ENCODE measurements at regions not wholly inside any gene's neighbourhood (a gene's known extent, or its start where the extent isn't known, plus 50 kb on each side); places are given as distances from the start of the nearest gene placed in this dataset.

DNA sequence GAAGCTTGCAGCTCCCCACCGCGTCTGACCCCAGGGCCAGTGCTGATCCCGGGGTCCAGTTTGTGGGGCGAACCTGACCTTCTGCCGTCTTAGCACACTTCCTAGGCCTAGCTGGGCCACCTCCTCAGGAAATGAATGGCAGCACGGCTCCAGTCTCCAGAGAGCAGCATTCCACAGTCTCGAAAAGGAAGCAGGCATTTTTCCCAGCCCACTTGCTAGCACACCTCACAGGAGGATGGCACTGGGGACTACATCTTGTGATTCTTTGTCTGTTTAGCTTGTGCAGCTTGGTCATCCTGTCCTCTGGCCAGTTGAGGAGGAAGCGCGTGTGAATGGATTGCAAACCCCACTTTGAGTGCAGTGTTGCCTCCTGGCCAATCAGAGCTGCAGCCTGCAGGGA lies 308.0 kb upstream of the IRX2 start:
- peak in 1 of 2 donors; percentile 54 for DNase-seq (ENCODE audit: low spot score in 2 of 2)
- no peak for TF ChIP-seq POLR2A (IDR thresholded peaks at IDR 0.05)
- no peak for TF ChIP-seq CTCF (IDR thresholded peaks at IDR 0.05)
- no peak overlapping the region for H3K4me3 ChIP-seq (ENCODE audit: low read depth, poor library complexity, severe bottlenecking)
- intact Hi-C loops (cut with DNase I; ENCODE audit: low total_unique reads), result no loop called here
- 69 to 71% methylated on average over 9 of the region's 9 CpGs for WGBS, 2 donors

GRCh38 chr5:3058942-3059341 lies 307.5 kb upstream of the IRX2 start:
- H3K4me3 ChIP-seq (ENCODE audit: low read depth, poor library complexity, severe bottlenecking), result no peak overlapping the region
- TF ChIP-seq POLR2A (IDR thresholded peaks at IDR 0.05), result no peak
- TF ChIP-seq CTCF (IDR thresholded peaks at IDR 0.05), result no peak
- 74 to 80% methylated on average over 17 of the region's 17 CpGs for WGBS, 2 donors
- DNase-seq (ENCODE audit: low spot score in 2 of 2), result no peak
- intact Hi-C loops (cut with DNase I; ENCODE audit: low total_unique reads), result no loop called here

- 26 to 29% methylated on average over 10 of the region's 10 CpGs for WGBS, 2 donors
- intact Hi-C loops (cut with DNase I; ENCODE audit: low total_unique reads), result no loop called here
- DNase-seq (ENCODE audit: low spot score in 2 of 2), result peak in 1 of 2 donors; percentile 40
Measured at GRCh38 chr5:3056866-3057265, 305.4 kb upstream of the IRX2 start.

GRCh38 chr5:3051400-3051799 lies 299.9 kb upstream of the IRX2 start:
- TF ChIP-seq POLR2A (IDR thresholded peaks at IDR 0.05) (no peak), CTCF (IDR thresholded peaks at IDR 0.05) (no peak)
- intact Hi-C loops (cut with DNase I; ENCODE audit: low total_unique reads), result no loop called here
- WGBS, 2 donors, result 85 to 93% methylated on average over 15 to 16 of the region's 16 CpGs
- peak in 1 of 2 donors; percentile 57 for DNase-seq (ENCODE audit: low spot score in 2 of 2)
- no peak overlapping the region for H3K4me3 ChIP-seq (ENCODE audit: low read depth, poor library complexity, severe bottlenecking)

More at GRCh38 chr5:3056866-3057265, 305.4 kb upstream of the IRX2 start:
- no peak for TF ChIP-seq CTCF (IDR thresholded peaks at IDR 0.05)
- TF ChIP-seq POLR2A (IDR thresholded peaks at IDR 0.05), result no peak
- H3K4me3 ChIP-seq (ENCODE audit: low read depth, poor library complexity, severe bottlenecking), result no peak overlapping the region

GRCh38 chr5:3050863-3051262 lies 299.4 kb upstream of the IRX2 start:
- DNase-seq (ENCODE audit: low spot score in 2 of 2), result peak in 1 of 2 donors; percentile 72
- TF ChIP-seq CTCF (IDR thresholded peaks at IDR 0.05) (no peak), POLR2A (IDR thresholded peaks at IDR 0.05) (no peak)
- intact Hi-C loops (cut with DNase I; ENCODE audit: low total_unique reads), result no loop called here
- 81 to 86% methylated on average over 7 to 13 of the region's 13 CpGs for WGBS, 2 donors
- H3K4me3 ChIP-seq (ENCODE audit: low read depth, poor library complexity, severe bottlenecking), result no peak overlapping the region

GRCh38 chr5:3049261-3049660 lies 297.8 kb upstream of the IRX2 start:
- H3K4me3 ChIP-seq (ENCODE audit: low read depth, poor library complexity, severe bottlenecking), result no peak overlapping the region
- intact Hi-C loops (cut with DNase I; ENCODE audit: low total_unique reads), result no loop called here
- DNase-seq (ENCODE audit: low spot score in 2 of 2), result peak in 1 of 2 donors; percentile 61
- 67 to 79% methylated on average over 11 of the region's 11 CpGs for WGBS, 2 donors
- TF ChIP-seq CTCF (IDR thresholded peaks at IDR 0.05) (no peak), POLR2A (IDR thresholded peaks at IDR 0.05) (no peak)

Data from lower leg skin (tissue), 4 donors.